ENCODE measurements at regions not wholly inside any gene's neighbourhood (a gene's known extent, or its start where the extent isn't known, plus 50 kb on each side); places are given as distances from the start of the nearest gene placed in this dataset.

GRCh38 chr13:31955741-31956140 is 75.8 kb upstream of the FRY start:
- Mint-ChIP-seq H3K27ac (no peak overlapping the region), H3K4me1 (peaks cover 10 to 13% of the 10 kb centered on the region in 2 donors), H3K9me3 (peaks cover 0 to 3% of the 10 kb centered on the region in 2 donors), H3K27me3 (ENCODE audit: low read depth in 2 of 2) (no peaks in the 10 kb centered on the region), H3K4me3 (no peak overlapping the region), H3K36me3 (no peaks in the 10 kb centered on the region)
- 69% methylated on average over 4 of the region's 5 CpGs for WGBS (ENCODE audit: insufficient coverage)
- Histone ChIP-seq H3K27me3 (ENCODE audit: control insufficient read depth, insufficient read depth, low read length) (no peaks in the 10 kb centered on the region), H3K4me3 (ENCODE audit: low read length) (no peak overlapping the region), H3K36me3 (ENCODE audit: control insufficient read depth, insufficient read depth, low read length) (no peaks in the 10 kb centered on the region), H3K4me1 (ENCODE audit: control insufficient read depth, insufficient read depth, low read length) (peaks cover 6% of the 10 kb centered on the region), H3K27ac (ENCODE audit: low read length) (no peak overlapping the region), H3K9me3 (ENCODE audit: control insufficient read depth, insufficient read depth, low read length) (no peaks in the 10 kb centered on the region)
- intact Hi-C loops (cut with micrococcal nuclease) = no loop called here
- no peak for ATAC-seq
- TF ChIP-seq CTCF (IDR thresholded peaks at IDR 0.05) = no peak
- DNase-seq = no peak

- no peak for TF ChIP-seq CTCF (IDR thresholded peaks at IDR 0.05)
- Mint-ChIP-seq H3K4me1 (peaks cover 0 to 4% of the 10 kb centered on the region in 2 donors), H3K27ac (no peak overlapping the region), H3K9me3 (peaks cover 0 to 3% of the 10 kb centered on the region in 2 donors), H3K36me3 (no peaks in the 10 kb centered on the region), H3K4me3 (no peak overlapping the region), H3K27me3 (ENCODE audit: low read depth in 2 of 2) (no peaks in the 10 kb centered on the region)
- H3K4me1 ChIP-seq (ENCODE audit: control insufficient read depth, insufficient read depth, low read length) = no peaks in the 10 kb centered on the region
- WGBS (ENCODE audit: insufficient coverage) = no CpG with 5 or more reads among the region's 2 CpGs
- DNase-seq (no peak), ATAC-seq (no peak)
- intact Hi-C loops (cut with micrococcal nuclease) = loop anchor here (1.0 kb wide), 1 partner anchor 8 kb away; no protein-coding TSS in a partner anchor
- H3K27me3 ChIP-seq (ENCODE audit: control insufficient read depth, insufficient read depth, low read length) = no peaks in the 10 kb centered on the region
- no peak overlapping the region for H3K4me3 ChIP-seq (ENCODE audit: low read length)
- H3K9me3 ChIP-seq (ENCODE audit: control insufficient read depth, insufficient read depth, low read length) = no peaks in the 10 kb centered on the region
- H3K36me3 ChIP-seq (ENCODE audit: control insufficient read depth, insufficient read depth, low read length) = no peaks in the 10 kb centered on the region
- H3K27ac ChIP-seq (ENCODE audit: low read length) = no peak overlapping the region
These were observed 74.5 kb upstream of the FRY start for GRCh38 chr13:31956980-31957644.

- no peak for TF ChIP-seq CTCF (IDR thresholded peaks at IDR 0.05)
- Histone ChIP-seq H3K9me3 (ENCODE audit: control insufficient read depth, insufficient read depth, low read length) (no peaks in the 10 kb centered on the region), H3K27ac (ENCODE audit: low read length) (no peak overlapping the region), H3K27me3 (ENCODE audit: control insufficient read depth, insufficient read depth, low read length) (no peaks in the 10 kb centered on the region), H3K36me3 (ENCODE audit: control insufficient read depth, insufficient read depth, low read length) (no peaks in the 10 kb centered on the region), H3K4me3 (ENCODE audit: low read length) (no peak overlapping the region), H3K4me1 (ENCODE audit: control insufficient read depth, insufficient read depth, low read length) (no peaks in the 10 kb centered on the region)
- no peak for ATAC-seq
- no peak for DNase-seq
- Mint-ChIP-seq H3K27ac (no peak overlapping the region), H3K27me3 (ENCODE audit: low read depth in 2 of 2) (no peaks in the 10 kb centered on the region), H3K36me3 (no peaks in the 10 kb centered on the region), H3K4me1 (peaks cover 0 to 5% of the 10 kb centered on the region in 2 donors), H3K9me3 (peaks cover 0 to 3% of the 10 kb centered on the region in 2 donors), H3K4me3 (no peak overlapping the region)
- 92% methylated on average over 2 of the region's 2 CpGs for WGBS (ENCODE audit: insufficient coverage)
- intact Hi-C loops (cut with micrococcal nuclease) = loop anchor here (1.0 kb wide), 1 partner anchor 8 kb away; no protein-coding TSS in a partner anchor
These were observed 73.8 kb upstream of the FRY start for GRCh38 chr13:31957772-31958171.

Measured in natural killer cell (primary cell).